ENCODE measurements at regions not wholly inside any gene's neighbourhood (a gene's known extent, or its start where the extent isn't known, plus 50 kb on each side); places are given as distances from the start of the nearest gene placed in this dataset.

GRCh38 chr11:11740073-11740702 is 101.6 kb upstream of the USP47 start:
- WGBS (ENCODE audit: low lambda C conversion rate, missing lambda C conversion rate) = 76% methylated on average over 6 of the region's 6 CpGs
- H3K4me2 ChIP-seq = no peak overlapping the region
- H3K9me3 ChIP-seq (ENCODE audit: low read depth) = no peaks in the 10 kb centered on the region
- TF ChIP-seq CTCF (IDR thresholded peaks at IDR 0.05; ENCODE audit: poor library complexity) (no peak), EZH2 (IDR thresholded peaks at IDR 0.05; ENCODE audit: borderline replicate concordance) (no peak), EZH2phosphoT487 (IDR thresholded peaks at IDR 0.05; ENCODE audit: low read depth, severe bottlenecking, unreplicated experiment) (no peak)
- no peaks in the 10 kb centered on the region for H3K36me3 ChIP-seq (replicated peaks; ENCODE audit: insufficient read depth, low read depth)
- no peaks in the 10 kb centered on the region for H3K9me2 ChIP-seq (replicated peaks; ENCODE audit: insufficient read depth)
- DNase-seq (ENCODE audit: low spot score) = no peak
- no peaks in the 10 kb centered on the region for H3K27me3 ChIP-seq
- no peak overlapping the region for H3K27ac ChIP-seq
- H4K20me1 ChIP-seq (ENCODE audit: insufficient read depth, poor library complexity, severe bottlenecking) = no peaks in the 10 kb centered on the region
- no peak overlapping the region for H2AFZ ChIP-seq
- H3K4me1 ChIP-seq (ENCODE audit: insufficient read depth) = no peaks in the 10 kb centered on the region
- no peak overlapping the region for H3K4me3 ChIP-seq
- no peaks in the 10 kb centered on the region for H3K79me2 ChIP-seq

- Histone ChIP-seq H3K27ac (no peak overlapping the region), H3K9me2 (replicated peaks; ENCODE audit: insufficient read depth) (no peaks in the 10 kb centered on the region), H3K4me3 (no peak overlapping the region), H4K20me1 (ENCODE audit: insufficient read depth, poor library complexity, severe bottlenecking) (no peaks in the 10 kb centered on the region), H3K9me3 (ENCODE audit: low read depth) (no peaks in the 10 kb centered on the region), H2AFZ (no peak overlapping the region), H3K27me3 (no peaks in the 10 kb centered on the region), H3K4me1 (ENCODE audit: insufficient read depth) (no peaks in the 10 kb centered on the region), H3K79me2 (no peaks in the 10 kb centered on the region), H3K4me2 (no peak overlapping the region), H3K36me3 (replicated peaks; ENCODE audit: insufficient read depth, low read depth) (no peaks in the 10 kb centered on the region)
- WGBS (ENCODE audit: low lambda C conversion rate, missing lambda C conversion rate) = 95% methylated on average over 2 of the region's 2 CpGs
- TF ChIP-seq EZH2phosphoT487 (IDR thresholded peaks at IDR 0.05; ENCODE audit: low read depth, severe bottlenecking, unreplicated experiment) (no peak), EZH2 (IDR thresholded peaks at IDR 0.05; ENCODE audit: borderline replicate concordance) (no peak), CTCF (IDR thresholded peaks at IDR 0.05; ENCODE audit: poor library complexity) (no peak)
- no peak for DNase-seq (ENCODE audit: low spot score)
Measured at GRCh38 chr11:11738370-11738769, 103.4 kb upstream of the USP47 start.

- Histone ChIP-seq H3K4me2 (no peak overlapping the region), H3K79me2 (no peaks in the 10 kb centered on the region), H4K20me1 (ENCODE audit: insufficient read depth, poor library complexity, severe bottlenecking) (no peaks in the 10 kb centered on the region), H3K27me3 (no peaks in the 10 kb centered on the region), H2AFZ (no peak overlapping the region), H3K27ac (no peak overlapping the region), H3K9me3 (ENCODE audit: low read depth) (no peaks in the 10 kb centered on the region), H3K36me3 (replicated peaks; ENCODE audit: insufficient read depth, low read depth) (no peaks in the 10 kb centered on the region), H3K9me2 (replicated peaks; ENCODE audit: insufficient read depth) (no peaks in the 10 kb centered on the region), H3K4me3 (no peak overlapping the region), H3K4me1 (ENCODE audit: insufficient read depth) (no peaks in the 10 kb centered on the region)
- WGBS (ENCODE audit: low lambda C conversion rate, missing lambda C conversion rate) = 59% methylated on average over 5 of the region's 5 CpGs
- DNase-seq (ENCODE audit: low spot score) = no peak
- TF ChIP-seq EZH2phosphoT487 (IDR thresholded peaks at IDR 0.05; ENCODE audit: low read depth, severe bottlenecking, unreplicated experiment) (no peak), EZH2 (IDR thresholded peaks at IDR 0.05; ENCODE audit: borderline replicate concordance) (no peak), CTCF (IDR thresholded peaks at IDR 0.05; ENCODE audit: poor library complexity) (no peak)
Measured at GRCh38 chr11:11735586-11735985, 106.2 kb upstream of the USP47 start.

All from hepatocyte (in vitro differentiated cells).